GM12873 (cell line): ENCODE measurements at regions not wholly inside any gene's neighbourhood (a gene's known extent, or its start where the extent isn't known, plus 50 kb on each side); places are given as distances from the start of the nearest gene placed in this dataset.

ENCODE experiments used
- TF ChIP-seq, protein P1 (sequence below): IDR thresholded peaks from 2 replicates; pipeline ENCODE4 v1.5.1; 2012; ENCODE audit warnings: low read depth, mild to moderate bottlenecking, moderate library complexity, low read length, control low read depth; ENCODE audit not compliant: insufficient read depth; ENCODE audit errors: missing control alignments

DNA sequence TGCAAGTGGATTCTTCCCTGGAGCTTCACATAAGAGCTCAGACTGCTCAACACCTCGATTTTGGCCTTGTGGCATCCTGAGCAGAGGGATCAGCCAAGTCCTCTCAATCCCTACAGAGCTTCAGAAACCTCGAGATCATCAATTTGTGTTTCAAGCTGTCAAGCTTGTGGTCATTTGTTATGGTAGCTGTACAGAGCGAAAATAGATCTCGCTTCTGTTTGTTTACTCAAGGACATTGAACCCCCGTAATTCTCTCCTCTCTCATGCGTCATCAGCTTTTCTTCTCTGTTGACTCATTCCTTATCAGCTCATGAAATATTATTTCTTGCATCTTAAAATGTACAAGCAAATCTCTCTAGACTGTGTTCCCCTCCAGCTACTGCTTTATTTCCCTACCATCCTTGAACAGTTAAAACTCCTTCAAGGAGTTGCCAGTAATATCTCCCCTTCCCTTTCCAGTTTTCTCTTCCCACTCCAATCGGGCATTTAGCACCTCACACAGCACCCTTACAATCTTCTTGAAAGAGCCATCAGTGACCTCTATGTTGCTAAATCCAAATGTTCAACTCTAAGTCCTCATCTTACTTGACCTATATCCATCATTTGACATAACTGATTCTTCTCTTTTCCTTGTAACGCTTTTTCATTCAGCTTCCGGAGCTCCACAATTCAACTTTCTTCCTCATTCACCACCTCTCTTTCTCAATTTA, 106.2 kb upstream of the FAT1 start:
- TF ChIP-seq, protein P1, sequence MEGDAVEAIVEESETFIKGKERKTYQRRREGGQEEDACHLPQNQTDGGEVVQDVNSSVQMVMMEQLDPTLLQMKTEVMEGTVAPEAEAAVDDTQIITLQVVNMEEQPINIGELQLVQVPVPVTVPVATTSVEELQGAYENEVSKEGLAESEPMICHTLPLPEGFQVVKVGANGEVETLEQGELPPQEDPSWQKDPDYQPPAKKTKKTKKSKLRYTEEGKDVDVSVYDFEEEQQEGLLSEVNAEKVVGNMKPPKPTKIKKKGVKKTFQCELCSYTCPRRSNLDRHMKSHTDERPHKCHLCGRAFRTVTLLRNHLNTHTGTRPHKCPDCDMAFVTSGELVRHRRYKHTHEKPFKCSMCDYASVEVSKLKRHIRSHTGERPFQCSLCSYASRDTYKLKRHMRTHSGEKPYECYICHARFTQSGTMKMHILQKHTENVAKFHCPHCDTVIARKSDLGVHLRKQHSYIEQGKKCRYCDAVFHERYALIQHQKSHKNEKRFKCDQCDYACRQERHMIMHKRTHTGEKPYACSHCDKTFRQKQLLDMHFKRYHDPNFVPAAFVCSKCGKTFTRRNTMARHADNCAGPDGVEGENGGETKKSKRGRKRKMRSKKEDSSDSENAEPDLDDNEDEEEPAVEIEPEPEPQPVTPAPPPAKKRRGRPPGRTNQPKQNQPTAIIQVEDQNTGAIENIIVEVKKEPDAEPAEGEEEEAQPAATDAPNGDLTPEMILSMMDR, result no peak

DNA sequence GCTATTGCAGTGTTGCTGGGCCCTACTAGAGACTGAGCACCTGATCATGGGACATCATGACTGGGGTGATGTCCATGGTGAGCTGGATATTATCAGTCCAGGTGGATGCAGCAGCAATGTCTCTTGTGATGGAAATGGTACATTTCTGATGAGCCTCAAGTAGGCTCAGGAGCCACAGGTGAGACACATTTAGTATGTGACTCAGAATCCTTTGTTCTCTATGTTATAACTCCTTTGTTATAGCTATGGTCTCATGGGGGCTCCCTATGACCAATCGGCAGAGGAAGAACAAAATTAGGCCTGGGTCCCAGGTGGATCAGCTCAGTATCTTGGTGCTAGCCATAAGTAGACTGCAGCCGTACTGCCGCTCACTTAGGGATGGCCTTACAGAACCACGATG, 107.9 kb upstream of the FAT1 start:
- TF ChIP-seq, protein P1, result no peak

DNA sequence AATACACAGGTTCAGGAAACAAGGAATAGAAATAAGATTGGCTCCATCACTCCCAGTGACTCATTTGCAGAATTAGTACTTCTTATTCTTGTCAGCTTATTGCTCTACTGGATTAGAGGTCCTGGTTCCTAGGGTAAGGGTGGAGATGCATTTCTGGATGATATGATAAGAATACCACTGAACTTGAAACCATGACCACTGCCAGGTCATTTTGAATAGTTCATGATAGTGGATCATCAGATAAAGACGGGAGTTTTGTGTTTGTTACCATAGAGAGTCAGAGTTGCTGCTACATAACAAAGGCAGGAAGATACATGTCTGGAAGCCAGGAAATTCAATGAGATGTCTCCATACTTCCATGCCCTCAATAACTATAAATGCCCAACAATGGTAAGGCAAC, 109.2 kb upstream of the FAT1 start:
- TF ChIP-seq, protein P1, result no peak

DNA sequence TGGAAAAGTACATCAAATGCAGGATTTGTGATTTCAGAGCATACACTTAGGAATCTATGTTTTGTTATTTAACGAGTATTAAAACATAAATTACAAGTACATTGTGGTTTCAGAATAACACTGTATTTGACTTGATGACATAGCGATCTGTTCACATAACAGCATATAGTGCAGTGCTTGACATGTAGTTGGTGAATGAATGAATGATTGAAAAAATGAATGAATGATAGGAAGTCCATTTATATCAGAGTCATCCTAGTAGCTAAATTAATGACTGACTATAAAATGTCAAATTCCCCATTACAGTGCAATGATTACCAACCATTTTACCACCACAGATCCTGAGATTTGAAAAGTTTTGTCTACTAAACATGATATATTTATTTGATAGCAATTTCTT, 114.6 kb upstream of the FAT1 start:
- TF ChIP-seq, protein P1, result no peak

DNA sequence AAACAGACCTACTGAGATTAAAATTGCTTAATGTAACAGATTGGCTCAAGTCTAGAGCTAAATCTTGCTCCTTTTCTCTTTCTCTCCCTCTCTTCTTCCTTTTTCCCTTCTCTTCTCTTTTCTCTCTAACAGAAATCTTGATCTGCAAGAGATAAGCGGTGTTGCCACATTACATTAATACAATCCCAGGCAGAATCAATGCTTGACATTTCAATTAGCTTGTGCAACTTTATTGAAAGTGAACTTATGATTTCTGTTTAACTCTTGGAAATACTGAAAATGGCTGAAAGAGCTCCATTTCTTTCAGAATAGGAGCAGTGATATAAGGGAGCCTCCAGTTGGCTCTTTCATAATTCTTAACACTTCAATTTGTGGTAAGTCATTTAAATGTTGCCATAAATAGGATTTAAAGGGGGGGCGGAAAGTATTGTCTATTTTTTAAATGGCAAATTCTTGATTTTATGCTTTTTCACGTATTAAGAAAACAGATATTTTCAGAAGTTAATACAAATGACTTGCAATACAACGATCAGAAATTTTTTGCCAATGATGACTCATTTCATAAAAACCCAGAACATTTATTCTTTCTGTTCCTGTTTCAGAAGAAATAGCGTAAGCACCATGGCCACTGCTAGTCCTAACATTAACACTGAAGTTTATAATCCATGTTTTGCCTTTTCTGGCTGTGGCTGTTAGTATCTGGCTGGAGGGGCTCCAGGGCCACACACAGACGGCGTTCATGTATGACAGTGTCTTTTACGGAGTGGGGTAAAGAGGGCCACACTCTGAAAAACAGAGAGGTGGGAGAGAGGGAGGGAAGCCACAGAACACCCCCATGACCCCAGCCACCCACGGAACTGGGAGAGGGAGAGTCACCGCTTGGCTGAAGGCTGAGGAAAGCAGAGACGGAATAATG, 115.7 kb upstream of the FAT1 start:
- TF ChIP-seq, protein P1, result no peak

DNA sequence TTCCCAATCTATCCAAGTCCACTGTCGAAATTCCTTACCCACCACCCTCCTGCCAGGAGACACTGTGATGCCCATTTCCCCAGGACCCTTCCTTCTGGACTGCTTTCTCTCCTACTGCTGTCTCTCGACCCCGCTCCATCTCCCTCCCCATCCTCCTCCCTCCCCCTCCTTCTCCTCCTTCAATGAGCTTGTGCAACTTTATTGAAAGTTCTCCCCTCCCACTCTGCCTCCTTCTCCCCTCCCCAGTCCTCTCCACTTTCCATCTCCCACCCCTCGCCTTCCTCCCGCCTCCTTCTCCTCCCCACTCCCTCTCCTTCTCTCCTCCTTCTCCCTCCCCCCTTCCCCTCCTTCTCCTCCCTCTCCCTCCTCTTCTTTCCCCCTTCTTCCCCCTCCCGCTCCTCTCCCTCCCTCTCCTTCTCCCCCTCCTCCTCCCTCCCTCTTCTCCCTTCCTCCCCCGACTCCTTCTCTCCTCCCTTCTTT, 116.6 kb upstream of the FAT1 start:
- TF ChIP-seq, protein P1, result no peak

DNA sequence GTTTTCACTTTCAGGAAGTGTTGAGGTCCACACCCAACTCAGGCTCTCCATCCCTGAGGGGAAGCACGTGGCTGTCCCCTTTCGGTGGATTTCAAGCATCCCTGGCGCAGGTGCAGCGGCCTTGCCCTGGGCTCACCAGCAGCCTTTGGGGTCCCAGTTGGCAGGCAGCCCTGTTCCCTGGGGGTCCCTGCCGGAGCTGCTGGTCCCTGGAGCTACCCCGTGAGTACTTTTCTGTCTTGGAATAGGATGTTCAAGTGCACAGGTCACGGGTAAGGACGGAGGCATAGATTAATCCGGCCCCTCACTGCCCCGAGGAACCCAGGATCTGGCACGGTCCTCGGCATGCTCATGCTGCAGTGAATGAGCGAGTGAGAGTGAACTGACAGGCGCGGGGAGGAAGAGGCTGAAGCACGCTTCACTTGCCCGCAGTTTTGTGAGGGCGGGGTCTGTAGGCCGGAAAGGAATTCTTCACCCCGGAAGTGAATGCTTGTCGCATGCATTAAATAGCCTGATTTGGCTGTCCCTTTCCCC, 117.2 kb upstream of the FAT1 start:
- TF ChIP-seq, protein P1, result no peak
